Endothelial cell of umbilical vein (primary cell): ENCODE measurements at regions not wholly inside any gene's neighbourhood (a gene's known extent, or its start where the extent isn't known, plus 50 kb on each side); places are given as distances from the start of the nearest gene placed in this dataset.

Experiments used
- BruUV-seq: library from RNA; stranded (reverse); fragments of 400-500 nt; replicated peaks from 2 replicates; lab custom pipeline; 2021; lab: Mats Ljungman, UMichigan
- CTCF ChIA-PET: fragments of 300-600, 350-600 bp; sonication (Branson Sonifier 250); formaldehyde crosslinking; loops from one replicate; lab custom pipeline; 2021; ENCODE audit warnings: antibody characterized with exemption, inconsistent platforms; lab: Charles Lee
- POLR2A ChIA-PET: fragments of 300-600, 350-600 bp; sonication (Branson Sonifier 250); formaldehyde crosslinking; loops from one replicate; lab custom pipeline; 2021; ENCODE audit warnings: antibody characterized with exemption, inconsistent platforms; lab: Charles Lee
- DNase-seq: peaks from one replicate; pipeline ENCODE4 v3.0.0-alpha.2; 2011; ENCODE audit warnings: low read depth, low spot score
- FAIRE-seq: peaks from 2 replicates; lab custom pipeline; 2011; peaks lifted over from hg19 to GRCh38; lab: Jason Lieb, UNC
- H2AFZ ChIP-seq: 2 replicates; pipeline ENCODE4 v1.6.0; 2012; ENCODE audit warnings: low read depth, low read length, control low read depth, inconsistent platforms
- H3K27ac ChIP-seq: 2 replicates; pipeline ENCODE4 v1.5.1; 2011; ENCODE audit warnings: low read depth, mild to moderate bottlenecking, control low read depth, low read length, moderate library complexity; ENCODE audit not compliant: insufficient read depth
- H3K27me3 ChIP-seq, 2 experiments: 2 replicates each; pipeline versions ENCODE4 v1.6.0 to v1.6.1; 2011; ENCODE audit warnings: low read length in 2 of 2, mixed read lengths in 1 of 2; ENCODE audit not compliant: control insufficient read depth in 2 of 2, insufficient read depth in 2 of 2
- H3K36me3 ChIP-seq, 2 experiments: 2 replicates in 1 of 2; 3 replicates in 1 of 2; pipeline ENCODE4 v1.5.1; 2011; ENCODE audit warnings: low read length in 2 of 2, mild to moderate bottlenecking in 1 of 2, moderate library complexity in 1 of 2; ENCODE audit not compliant: control insufficient read depth in 2 of 2, insufficient read depth in 2 of 2; ENCODE audit errors: extremely low read depth in 1 of 2
- H3K4me1 ChIP-seq: 3 replicates; pipeline ENCODE4 v1.5.1; 2011; ENCODE audit warnings: mild to moderate bottlenecking, low read length; ENCODE audit not compliant: control insufficient read depth, insufficient read depth; ENCODE audit errors: extremely low read depth
- H3K4me2 ChIP-seq: 2 replicates; pipeline ENCODE4 v1.6.1; 2011; ENCODE audit warnings: low read length, control low read depth, mixed read lengths; ENCODE audit not compliant: insufficient read depth
- H3K4me3 ChIP-seq, 3 experiments: fragments of 200-600 bp in 1 of 3; sonication (generic), shearing (Covaris generic) in 1 of 3; replicated peaks in 1 of 3; 2 replicates each; pipeline ENCODE4 v1.5.1; 2011 to 2016; ENCODE audit warnings: control low read depth in 3 of 3, low read length in 3 of 3, mild to moderate bottlenecking in 2 of 3, inconsistent platforms in 1 of 3, low read depth in 1 of 3, moderate library complexity in 1 of 3; ENCODE audit not compliant: insufficient read depth in 1 of 3
- H3K79me2 ChIP-seq: 2 replicates; pipeline ENCODE4 v1.6.0; 2012; ENCODE audit warnings: low read length, inconsistent platforms; ENCODE audit not compliant: control insufficient read depth, insufficient read depth
- H3K9ac ChIP-seq: replicated peaks from 2 replicates; pipeline ENCODE3; 2011; ENCODE audit warnings: low read length, control low read depth; ENCODE audit not compliant: insufficient read depth; ENCODE audit errors: extremely low read depth
- H3K9me1 ChIP-seq: replicated peaks from 3 replicates; pipeline ENCODE4 v1.6.0; 2011; ENCODE audit warnings: mild to moderate bottlenecking, low read length; ENCODE audit not compliant: control insufficient read depth, insufficient read depth; ENCODE audit errors: extremely low read depth
- H3K9me3 ChIP-seq: replicated peaks from 2 replicates; pipeline ENCODE4 v1.5.1; 2012; ENCODE audit warnings: low read length, inconsistent platforms; ENCODE audit not compliant: control insufficient read depth, insufficient read depth
- H4K20me1 ChIP-seq: replicated peaks from 2 replicates; pipeline ENCODE3; 2011; ENCODE audit warnings: mild to moderate bottlenecking, low read length; ENCODE audit not compliant: control insufficient read depth, insufficient read depth; ENCODE audit errors: extremely low read depth
- EZH2 ChIP-seq: IDR thresholded peaks from 2 replicates; pipeline ENCODE4 v1.6.1; 2012; ENCODE audit warnings: borderline replicate concordance, low read depth, mild to moderate bottlenecking, moderate library complexity, low read length, inconsistent platforms; ENCODE audit not compliant: severe bottlenecking
- FOS ChIP-seq: IDR thresholded peaks from 2 replicates; pipeline ENCODE4 v1.6.1; 2011; ENCODE audit warnings: mild to moderate bottlenecking, low read length, moderate library complexity, borderline replicate concordance; ENCODE audit not compliant: insufficient read depth
- GATA2 ChIP-seq: IDR thresholded peaks from 2 replicates; pipeline ENCODE4 v1.7.0; 2011; ENCODE audit warnings: low read depth, mild to moderate bottlenecking, moderate library complexity, mixed read lengths, low read length; ENCODE audit not compliant: insufficient read length, insufficient read depth
- JUN ChIP-seq: IDR thresholded peaks from 2 replicates; pipeline ENCODE4 v1.6.1; 2011; ENCODE audit warnings: borderline replicate concordance, low read depth; ENCODE audit not compliant: insufficient read length, insufficient read depth
- MYC ChIP-seq: IDR thresholded peaks from one replicate; pipeline ENCODE4 v1.6.1; 2011; ENCODE audit warnings: mild to moderate bottlenecking, low read depth, low read length
- POLR2A ChIP-seq: IDR thresholded peaks from 2 replicates; pipeline ENCODE4 v1.6.1; 2012; ENCODE audit warnings: low read depth, mild to moderate bottlenecking, control low read depth, low read length
- POLR2AphosphoS5 ChIP-seq: IDR thresholded peaks from 2 replicates; pipeline ENCODE4 v1.6.1; 2012; ENCODE audit warnings: low read depth, mild to moderate bottlenecking, control low read depth, low read length, moderate library complexity; ENCODE audit not compliant: insufficient read depth
- dilution Hi-C: fragments of 300-500 bp; cut with MboI; formaldehyde crosslinking; loops from one replicate; pipeline ENCODE4 v1.15.0; 2019; ENCODE audit warnings: low sequenced_read_pairs; ENCODE audit not compliant: extremely low pct_ligation_motif_present
- intact Hi-C: fragments of 100-400 bp; cut with micrococcal nuclease; formaldehyde crosslinking; loops from one replicate; pipeline ENCODE4 v1.10.0; 2022
- TF ChIP-seq, protein P1 (sequence below): IDR thresholded peaks from 2 replicates; pipeline ENCODE4 v1.6.1; 2011; ENCODE audit not compliant: insufficient read depth, insufficient read length
- TF ChIP-seq, protein P2 (sequence below), 2 donors: IDR thresholded peaks; 1 replicate in 1 of 2; 2 replicates in 1 of 2; pipeline ENCODE4 v1.5.1; 2011; ENCODE audit warnings: low read length in 2 of 2, mild to moderate bottlenecking in 2 of 2, moderate library complexity in 2 of 2, control low read depth in 1 of 2, inconsistent platforms in 1 of 2, low read depth in 1 of 2; ENCODE audit not compliant: insufficient read depth in 1 of 2; ENCODE audit errors: extremely low read depth in 1 of 2

DNA sequence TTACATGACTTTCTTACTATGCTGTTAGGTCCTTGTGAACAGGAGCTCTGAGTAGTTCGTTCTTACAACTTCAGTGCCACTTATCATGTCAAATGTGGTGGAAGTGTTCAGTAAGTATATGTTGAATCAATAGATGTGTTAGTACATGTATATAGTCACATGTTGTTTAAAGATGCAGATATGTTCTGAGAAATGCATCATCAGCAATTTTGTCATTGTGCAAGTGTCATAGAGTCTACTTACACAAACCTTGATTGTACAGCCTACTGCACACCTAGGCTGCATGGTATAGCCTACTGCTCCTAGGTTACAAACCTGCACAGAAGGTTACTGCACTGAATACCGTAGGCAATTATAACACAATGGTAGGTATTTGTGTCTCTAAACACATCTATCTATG lies 174.8 kb downstream of the GPR37 start:
- H3K4me1 ChIP-seq: no peaks in the 10 kb centered on the region
- no peaks in the 10 kb centered on the region for H3K9me1 ChIP-seq
- no peak overlapping the region for H2AFZ ChIP-seq
- no TSS peak for BruUV-seq
- no peak overlapping the region for H3K9ac ChIP-seq
- no peak overlapping the region for H3K4me2 ChIP-seq
- H3K36me3 ChIP-seq: no peaks in the 10 kb centered on the region
- no peak for TF ChIP-seq GATA2
- no peak for TF ChIP-seq FOS
- TF ChIP-seq, protein P1, sequence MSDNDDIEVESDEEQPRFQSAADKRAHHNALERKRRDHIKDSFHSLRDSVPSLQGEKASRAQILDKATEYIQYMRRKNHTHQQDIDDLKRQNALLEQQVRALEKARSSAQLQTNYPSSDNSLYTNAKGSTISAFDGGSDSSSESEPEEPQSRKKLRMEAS: no peak
- TF ChIP-seq MYC: no peak
- TF ChIP-seq EZH2: no peak
- TF ChIP-seq JUN: no peak
- no peak for TF ChIP-seq POLR2A
- TF ChIP-seq POLR2AphosphoS5: no peak
- TF ChIP-seq, protein P2, sequence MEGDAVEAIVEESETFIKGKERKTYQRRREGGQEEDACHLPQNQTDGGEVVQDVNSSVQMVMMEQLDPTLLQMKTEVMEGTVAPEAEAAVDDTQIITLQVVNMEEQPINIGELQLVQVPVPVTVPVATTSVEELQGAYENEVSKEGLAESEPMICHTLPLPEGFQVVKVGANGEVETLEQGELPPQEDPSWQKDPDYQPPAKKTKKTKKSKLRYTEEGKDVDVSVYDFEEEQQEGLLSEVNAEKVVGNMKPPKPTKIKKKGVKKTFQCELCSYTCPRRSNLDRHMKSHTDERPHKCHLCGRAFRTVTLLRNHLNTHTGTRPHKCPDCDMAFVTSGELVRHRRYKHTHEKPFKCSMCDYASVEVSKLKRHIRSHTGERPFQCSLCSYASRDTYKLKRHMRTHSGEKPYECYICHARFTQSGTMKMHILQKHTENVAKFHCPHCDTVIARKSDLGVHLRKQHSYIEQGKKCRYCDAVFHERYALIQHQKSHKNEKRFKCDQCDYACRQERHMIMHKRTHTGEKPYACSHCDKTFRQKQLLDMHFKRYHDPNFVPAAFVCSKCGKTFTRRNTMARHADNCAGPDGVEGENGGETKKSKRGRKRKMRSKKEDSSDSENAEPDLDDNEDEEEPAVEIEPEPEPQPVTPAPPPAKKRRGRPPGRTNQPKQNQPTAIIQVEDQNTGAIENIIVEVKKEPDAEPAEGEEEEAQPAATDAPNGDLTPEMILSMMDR (IDR thresholded peaks at IDR 0.05; ENCODE audit: extremely low read depth in 1 of 2, insufficient read depth in 1 of 2, low read depth in 1 of 2, low read length in 2 of 2): no peak
- POLR2A ChIA-PET: no interaction called here
- intact Hi-C loops (no loop called here), dilution Hi-C loops (no loop called here)
- H3K27me3 ChIP-seq: no peaks in the 10 kb centered on the region
- no peak overlapping the region for H3K27ac ChIP-seq
- no peaks in the 10 kb centered on the region for H3K9me3 ChIP-seq
- FAIRE-seq (no peak), DNase-seq (no peak)
- no peaks in the 10 kb centered on the region for H4K20me1 ChIP-seq
- no peak overlapping the region for H3K4me3 ChIP-seq
- CTCF ChIA-PET: no interaction called here
- H3K79me2 ChIP-seq: no peaks in the 10 kb centered on the region
